SK-N-SH (cell line): ENCODE measurements at regions not wholly inside any gene's neighbourhood (a gene's known extent, or its start where the extent isn't known, plus 50 kb on each side); places are given as distances from the start of the nearest gene placed in this dataset.

Experiments used
- CTCF ChIA-PET: fragments of 300-600, 350-600 bp; formaldehyde crosslinking; extraction: SDS; loops from one replicate; lab custom pipeline; 2021; lab: Yijun Ruan, JAX
- POLR2A ChIA-PET: fragments of 350-600 bp; sonication (Branson Sonifier 250); formaldehyde crosslinking; extraction: SDS; loops from one replicate; lab custom pipeline; 2020; ENCODE audit warnings: antibody characterized with exemption, inconsistent platforms; lab: Yijun Ruan, JAX
- DNase-seq: peaks from one replicate; pipeline ENCODE4 v3.0.0; 2012
- H2AFZ ChIP-seq: fragments of 200-600 bp; sonication (generic); 2 replicates; pipeline ENCODE4 v1.8.1; 2016; ENCODE audit warnings: antibody characterized with exemption, mild to moderate bottlenecking, low read depth
- H3F3A ChIP-seq: fragments of 200-600 bp; sonication (generic); replicated peaks from 2 replicates; pipeline ENCODE3; 2016; ENCODE audit warnings: antibody characterized with exemption, mild to moderate bottlenecking; ENCODE audit not compliant: insufficient read depth
- H3K27ac ChIP-seq, 2 experiments: fragments of 200-500 bp in 1 of 2; fragments of 200-600 bp in 1 of 2; sonication (Bioruptor generic) in 1 of 2; sonication (generic), shearing (Covaris generic) in 1 of 2; 2 replicates each; pipeline versions ENCODE4 v1.5.1 to v1.6.1; 2014 to 2016; ENCODE audit warnings: low read depth in 2 of 2, inconsistent platforms in 1 of 2, low read length in 1 of 2, mild to moderate bottlenecking in 1 of 2, mixed read lengths in 1 of 2
- H3K27me3 ChIP-seq: fragments of 200-600 bp; sonication (generic), shearing (Covaris generic); 2 replicates; pipeline ENCODE4 v1.6.1; 2016; ENCODE audit warnings: mixed run types; ENCODE audit not compliant: insufficient read depth
- H3K36me3 ChIP-seq, 2 experiments: fragments of 200-500 bp in 1 of 2; fragments of 200-600 bp in 1 of 2; sonication (Bioruptor generic) in 1 of 2; sonication (generic) in 1 of 2; replicated peaks in 1 of 2; 2 replicates each; pipeline versions ENCODE3 to v1.5.1; 2014 to 2016; ENCODE audit warnings: low read length in 1 of 2, mild to moderate bottlenecking in 1 of 2; ENCODE audit not compliant: insufficient read depth in 2 of 2, control insufficient read depth in 1 of 2
- H3K4me1 ChIP-seq, 2 experiments: fragments of 200-500 bp in 1 of 2; fragments of 200-600 bp in 1 of 2; sonication (Bioruptor generic) in 1 of 2; sonication (generic), shearing (Covaris generic) in 1 of 2; 2 replicates each; pipeline versions ENCODE4 v1.5.1 to v1.6.1; 2014 to 2016; ENCODE audit warnings: low read depth in 1 of 2, low read length in 1 of 2, mixed run types in 1 of 2; ENCODE audit not compliant: insufficient read depth in 2 of 2, control insufficient read depth in 1 of 2
- H3K4me2 ChIP-seq: fragments of 200-600 bp; sonication (generic), shearing (Covaris generic); 2 replicates; pipeline ENCODE4 v1.6.1; 2017; ENCODE audit warnings: mixed run types
- H3K4me3 ChIP-seq, 2 experiments: fragments of 200-500 bp in 1 of 2; fragments of 200-600 bp in 1 of 2; sonication (Bioruptor generic) in 1 of 2; sonication (generic), shearing (Covaris generic) in 1 of 2; 2 replicates each; pipeline versions ENCODE4 v1.5.1 to v1.8.1; 2014 to 2016; ENCODE audit warnings: low read depth in 2 of 2, inconsistent platforms in 1 of 2, low read length in 1 of 2, mild to moderate bottlenecking in 1 of 2, mixed read lengths in 1 of 2, moderate library complexity in 1 of 2
- H3K79me2 ChIP-seq: fragments of 200-600 bp; sonication (generic); 2 replicates; pipeline ENCODE4 v1.8.1; 2017; ENCODE audit warnings: mild to moderate bottlenecking; ENCODE audit not compliant: insufficient read depth
- H3K9ac ChIP-seq: fragments of 200-600 bp; sonication (generic); 2 replicates; pipeline ENCODE4 v1.6.1; 2017; ENCODE audit warnings: mixed run types
- H3K9me2 ChIP-seq: fragments of 200-600 bp; sonication (generic); 2 replicates; pipeline ENCODE4 v1.6.1; 2017; ENCODE audit warnings: mixed run types
- H3K9me3 ChIP-seq: fragments of 200-600 bp; sonication (generic); 2 replicates; pipeline ENCODE4 v1.6.1; 2017; ENCODE audit warnings: mixed run types, mild to moderate bottlenecking, moderate library complexity
- H4K20me1 ChIP-seq: fragments of 200-600 bp; sonication (generic); 2 replicates; pipeline ENCODE4 v1.6.1; 2017; ENCODE audit warnings: mild to moderate bottlenecking, mixed run types; ENCODE audit not compliant: insufficient read depth
- CHD2 ChIP-seq: fragments of 150-350 bp; IDR thresholded peaks from 2 replicates; pipeline ENCODE4 v1.6.1; 2018; ENCODE audit warnings: low read length; ENCODE audit not compliant: partially characterized antibody
- FOSL2 ChIP-seq: IDR thresholded peaks from 2 replicates; pipeline ENCODE4 v1.4.0; 2012; ENCODE audit warnings: low read depth, mild to moderate bottlenecking, moderate library complexity, borderline replicate concordance
- FOXJ3 ChIP-seq: sonication (generic); formaldehyde crosslinking; IDR thresholded peaks from 2 replicates; pipeline ENCODE4 v1.5.1; 2020; ENCODE audit warnings: mild to moderate bottlenecking, missing genetic modification reagents
- GABPA ChIP-seq: IDR thresholded peaks from 2 replicates; pipeline ENCODE4 v1.4.0; 2012; ENCODE audit warnings: low read depth, mild to moderate bottlenecking
- GATA2 ChIP-seq: sonication (generic); formaldehyde crosslinking; IDR thresholded peaks from 2 replicates; pipeline ENCODE4 v1.5.0; 2020; ENCODE audit warnings: mild to moderate bottlenecking, missing genetic modification reagents
- JUND ChIP-seq: IDR thresholded peaks from 2 replicates; pipeline ENCODE4 v1.4.0; 2012
- MEF2A ChIP-seq: IDR thresholded peaks from 2 replicates; pipeline ENCODE4 v1.4.0; 2012; ENCODE audit warnings: low read depth, borderline replicate concordance
- NFIC ChIP-seq: IDR thresholded peaks from 2 replicates; pipeline ENCODE4 v1.4.0; 2012; ENCODE audit warnings: borderline replicate concordance
- POLR2AphosphoS5 ChIP-seq: IDR thresholded peaks from 2 replicates; pipeline ENCODE4 v1.6.1; 2012; ENCODE audit warnings: low read depth, low read length
- RAD21 ChIP-seq: IDR thresholded peaks from 2 replicates; pipeline ENCODE4 v1.6.1; 2012; ENCODE audit warnings: mild to moderate bottlenecking, low read length
- RFX5 ChIP-seq: IDR thresholded peaks from 2 replicates; pipeline ENCODE4 v1.6.1; 2012; ENCODE audit warnings: mild to moderate bottlenecking, improper control_type of control experiment, low read length
- SMC3 ChIP-seq: IDR thresholded peaks from 2 replicates; pipeline ENCODE4 v1.6.1; 2012; ENCODE audit warnings: low read depth, low read length, improper control_type of control experiment
- TEAD4 ChIP-seq: IDR thresholded peaks from 2 replicates; pipeline ENCODE4 v1.4.0; 2012; ENCODE audit warnings: mild to moderate bottlenecking, borderline replicate concordance; ENCODE audit not compliant: insufficient read depth
- ZBTB33 ChIP-seq: IDR thresholded peaks from 2 replicates; pipeline ENCODE4 v1.4.0; 2012; ENCODE audit warnings: low read depth, borderline replicate concordance
- WGBS: methylation state at CpG from one replicate; pipeline ENCODE4 v1.1.6; 2017; ENCODE audit warnings: low lambda C conversion rate; 5-methylcytosine and 5-hydroxymethylcytosine counted together
- TF ChIP-seq, protein P1 (sequence below): fragments of 200-600 bp; sonication (generic); IDR thresholded peaks from 2 replicates; pipeline ENCODE4 v1.6.1; 2017; ENCODE audit warnings: antibody characterized with exemption, mild to moderate bottlenecking, moderate library complexity
- TF ChIP-seq, protein P2 (sequence below): fragments of 150-350 bp; IDR thresholded peaks from 2 replicates; pipeline ENCODE4 v1.6.1; 2017; ENCODE audit warnings: antibody characterized with exemption, low read length, low read depth, borderline replicate concordance
- TF ChIP-seq, protein P3 (sequence below): IDR thresholded peaks from 2 replicates; pipeline ENCODE4 v1.6.1; 2012; ENCODE audit warnings: mild to moderate bottlenecking, low read depth, low read length, moderate library complexity

- TF ChIP-seq, protein P1, sequence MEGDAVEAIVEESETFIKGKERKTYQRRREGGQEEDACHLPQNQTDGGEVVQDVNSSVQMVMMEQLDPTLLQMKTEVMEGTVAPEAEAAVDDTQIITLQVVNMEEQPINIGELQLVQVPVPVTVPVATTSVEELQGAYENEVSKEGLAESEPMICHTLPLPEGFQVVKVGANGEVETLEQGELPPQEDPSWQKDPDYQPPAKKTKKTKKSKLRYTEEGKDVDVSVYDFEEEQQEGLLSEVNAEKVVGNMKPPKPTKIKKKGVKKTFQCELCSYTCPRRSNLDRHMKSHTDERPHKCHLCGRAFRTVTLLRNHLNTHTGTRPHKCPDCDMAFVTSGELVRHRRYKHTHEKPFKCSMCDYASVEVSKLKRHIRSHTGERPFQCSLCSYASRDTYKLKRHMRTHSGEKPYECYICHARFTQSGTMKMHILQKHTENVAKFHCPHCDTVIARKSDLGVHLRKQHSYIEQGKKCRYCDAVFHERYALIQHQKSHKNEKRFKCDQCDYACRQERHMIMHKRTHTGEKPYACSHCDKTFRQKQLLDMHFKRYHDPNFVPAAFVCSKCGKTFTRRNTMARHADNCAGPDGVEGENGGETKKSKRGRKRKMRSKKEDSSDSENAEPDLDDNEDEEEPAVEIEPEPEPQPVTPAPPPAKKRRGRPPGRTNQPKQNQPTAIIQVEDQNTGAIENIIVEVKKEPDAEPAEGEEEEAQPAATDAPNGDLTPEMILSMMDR = no peak
- TF ChIP-seq SMC3 (no peak), TEAD4 (no peak), POLR2AphosphoS5 (no peak)
- TF ChIP-seq, protein P2, sequence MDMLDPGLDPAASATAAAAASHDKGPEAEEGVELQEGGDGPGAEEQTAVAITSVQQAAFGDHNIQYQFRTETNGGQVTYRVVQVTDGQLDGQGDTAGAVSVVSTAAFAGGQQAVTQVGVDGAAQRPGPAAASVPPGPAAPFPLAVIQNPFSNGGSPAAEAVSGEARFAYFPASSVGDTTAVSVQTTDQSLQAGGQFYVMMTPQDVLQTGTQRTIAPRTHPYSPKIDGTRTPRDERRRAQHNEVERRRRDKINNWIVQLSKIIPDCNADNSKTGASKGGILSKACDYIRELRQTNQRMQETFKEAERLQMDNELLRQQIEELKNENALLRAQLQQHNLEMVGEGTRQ = no peak
Observed at GRCh38 chr15:99452010-99452409, 113.8 kb upstream of the MEF2A start (continued).

DNA sequence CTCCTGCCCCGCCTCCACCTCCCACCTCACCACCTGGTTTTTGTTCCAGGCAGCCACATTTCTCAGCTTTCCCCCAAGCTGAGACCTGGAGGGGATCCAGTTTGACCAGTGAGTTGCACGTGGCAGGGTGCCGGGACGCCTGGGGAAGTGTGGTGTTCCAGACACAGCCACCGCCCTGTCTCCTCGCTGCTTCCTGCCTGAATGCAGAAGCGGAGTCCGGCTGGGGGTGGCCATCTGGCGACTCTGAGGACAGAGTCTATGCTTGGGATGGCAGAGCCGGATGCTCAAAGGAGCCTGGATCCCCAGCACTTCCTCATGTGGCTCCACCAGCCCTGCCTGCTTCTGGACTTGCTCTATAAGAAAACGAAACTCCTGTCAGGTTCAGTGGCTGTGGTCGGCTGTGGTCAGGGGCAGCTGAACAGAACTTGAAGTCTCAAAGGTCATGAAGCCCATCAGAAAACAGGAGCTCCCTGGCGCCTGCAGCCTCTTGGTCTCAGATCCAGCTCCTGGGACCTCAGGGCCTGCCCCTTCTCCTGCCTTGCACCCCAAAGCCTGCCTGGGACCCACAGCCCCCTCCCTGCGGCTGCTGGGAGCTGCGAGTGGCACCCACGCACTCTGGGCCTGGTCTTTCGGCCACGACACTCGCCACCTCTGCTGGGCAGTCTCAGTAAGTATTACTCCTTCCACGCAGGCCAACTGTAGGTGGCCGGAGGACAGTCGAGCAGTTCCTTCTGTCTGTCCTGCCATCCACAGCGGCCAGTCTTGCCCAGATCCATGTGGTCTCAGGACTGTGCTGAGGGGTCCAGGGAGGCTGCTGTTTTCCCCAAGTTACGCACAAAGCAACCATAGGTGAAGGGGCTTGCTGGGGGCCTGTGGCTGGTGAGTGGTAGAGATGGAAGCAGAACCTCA is 112.8 kb upstream of the MEF2A start:
- no peaks in the 10 kb centered on the region for H3K9me3 ChIP-seq
- no peak overlapping the region for H3K4me3 ChIP-seq
- H3K4me1 ChIP-seq = peaks cover 4 to 21% of the 10 kb centered on the region in 2 experiments; a peak in 3 of 4 replicates
- no peak for TF ChIP-seq TEAD4
- TF ChIP-seq CHD2 = no peak
- peak; percentile 26 for DNase-seq
- no peak overlapping the region for H3K27ac ChIP-seq
- peaks cover 6% of the 10 kb centered on the region for H3F3A ChIP-seq
- H4K20me1 ChIP-seq = no peaks in the 10 kb centered on the region
- ChIA-PET POLR2A (no interaction called here), CTCF (no interaction called here)
- no peaks in the 10 kb centered on the region for H3K36me3 ChIP-seq
- WGBS = 85% methylated on average over 18 of the region's 24 CpGs
- H3K9ac ChIP-seq = no peak overlapping the region
- H3K79me2 ChIP-seq = no peaks in the 10 kb centered on the region
- H3K4me2 ChIP-seq = no peak overlapping the region
- no peak overlapping the region for H2AFZ ChIP-seq
- H3K9me2 ChIP-seq = no peaks in the 10 kb centered on the region
- no peaks in the 10 kb centered on the region for H3K27me3 ChIP-seq

DNA sequence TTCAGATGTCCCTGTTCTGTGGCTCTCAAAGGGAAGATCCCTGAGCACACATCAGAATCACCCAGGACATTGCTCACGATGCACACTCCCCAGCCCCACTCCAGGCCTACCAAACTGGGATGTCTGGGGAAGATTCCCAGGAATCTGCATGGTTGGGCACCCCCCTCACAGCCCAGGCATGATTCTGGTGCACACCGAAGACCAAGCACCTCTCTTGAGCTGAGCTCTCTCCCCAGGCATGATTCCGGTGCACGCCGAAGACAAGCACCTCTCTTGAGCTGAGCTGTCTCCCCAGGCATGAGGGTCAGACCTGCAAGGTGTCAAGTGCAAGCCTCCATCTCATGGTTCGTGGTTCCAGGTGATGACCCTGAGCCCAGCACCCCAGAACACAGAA is 112.2 kb upstream of the MEF2A start:
- TF ChIP-seq FOSL2 (no peak), JUND (no peak), ZBTB33 (no peak), MEF2A (no peak), GATA2 (CRISPR knock-in tag) (no peak), FOXJ3 (CRISPR knock-in tag) (no peak), RFX5 (no peak), NFIC (no peak), RAD21 (no peak), GABPA (no peak)
- TF ChIP-seq, protein P3, sequence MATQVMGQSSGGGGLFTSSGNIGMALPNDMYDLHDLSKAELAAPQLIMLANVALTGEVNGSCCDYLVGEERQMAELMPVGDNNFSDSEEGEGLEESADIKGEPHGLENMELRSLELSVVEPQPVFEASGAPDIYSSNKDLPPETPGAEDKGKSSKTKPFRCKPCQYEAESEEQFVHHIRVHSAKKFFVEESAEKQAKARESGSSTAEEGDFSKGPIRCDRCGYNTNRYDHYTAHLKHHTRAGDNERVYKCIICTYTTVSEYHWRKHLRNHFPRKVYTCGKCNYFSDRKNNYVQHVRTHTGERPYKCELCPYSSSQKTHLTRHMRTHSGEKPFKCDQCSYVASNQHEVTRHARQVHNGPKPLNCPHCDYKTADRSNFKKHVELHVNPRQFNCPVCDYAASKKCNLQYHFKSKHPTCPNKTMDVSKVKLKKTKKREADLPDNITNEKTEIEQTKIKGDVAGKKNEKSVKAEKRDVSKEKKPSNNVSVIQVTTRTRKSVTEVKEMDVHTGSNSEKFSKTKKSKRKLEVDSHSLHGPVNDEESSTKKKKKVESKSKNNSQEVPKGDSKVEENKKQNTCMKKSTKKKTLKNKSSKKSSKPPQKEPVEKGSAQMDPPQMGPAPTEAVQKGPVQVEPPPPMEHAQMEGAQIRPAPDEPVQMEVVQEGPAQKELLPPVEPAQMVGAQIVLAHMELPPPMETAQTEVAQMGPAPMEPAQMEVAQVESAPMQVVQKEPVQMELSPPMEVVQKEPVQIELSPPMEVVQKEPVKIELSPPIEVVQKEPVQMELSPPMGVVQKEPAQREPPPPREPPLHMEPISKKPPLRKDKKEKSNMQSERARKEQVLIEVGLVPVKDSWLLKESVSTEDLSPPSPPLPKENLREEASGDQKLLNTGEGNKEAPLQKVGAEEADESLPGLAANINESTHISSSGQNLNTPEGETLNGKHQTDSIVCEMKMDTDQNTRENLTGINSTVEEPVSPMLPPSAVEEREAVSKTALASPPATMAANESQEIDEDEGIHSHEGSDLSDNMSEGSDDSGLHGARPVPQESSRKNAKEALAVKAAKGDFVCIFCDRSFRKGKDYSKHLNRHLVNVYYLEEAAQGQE = no peak
- H3K27ac ChIP-seq = no peak overlapping the region
- H3K79me2 ChIP-seq = no peaks in the 10 kb centered on the region
- H4K20me1 ChIP-seq = no peaks in the 10 kb centered on the region
- peak overlapping the region; percentile 77; the same call in 1 of the 2 replicates for H3K4me2 ChIP-seq
- H3K36me3 ChIP-seq = no peaks in the 10 kb centered on the region
- no peak overlapping the region for H3K4me3 ChIP-seq
- no peaks in the 10 kb centered on the region for H3K27me3 ChIP-seq
- no peaks in the 10 kb centered on the region for H3K9me3 ChIP-seq
- H2AFZ ChIP-seq = no peak overlapping the region
- H3K4me1 ChIP-seq = peaks cover 4 to 21% of the 10 kb centered on the region in 2 experiments; a peak in 3 of 4 replicates
- no peaks in the 10 kb centered on the region for H3K9me2 ChIP-seq
- DNase-seq = no peak
- no peak overlapping the region for H3K9ac ChIP-seq
- H3F3A ChIP-seq = peaks cover 6% of the 10 kb centered on the region
- ChIA-PET CTCF (no interaction called here), POLR2A (no interaction called here)
- 100% methylated on average over 3 of the region's 6 CpGs for WGBS
